Psoas muscle (tissue), 7 donors: ENCODE measurements at regions not wholly inside any gene's neighbourhood (a gene's known extent, or its start where the extent isn't known, plus 50 kb on each side); places are given as distances from the start of the nearest gene placed in this dataset.

Source experiments
- ATAC-seq, 4 donors: fragments of 200-7000 bp; cut with Tn5 transposase; one replicate each; pipeline ENCODE4 v1.9.1; 2020; ENCODE audit warnings: moderate library complexity in 3 of 4, mild to moderate bottlenecking in 2 of 4
- DNase-seq, 2 donors: peaks; one replicate each; pipeline ENCODE4 v3.0.0-alpha.2; 2020
- H3K27ac ChIP-seq: fragments of 200-600 bp; one replicate; pipeline ENCODE4 v1.8.0; 2022
- H3K27me3 ChIP-seq, 3 donors: fragments of 200-600 bp in 1 of 3; one replicate each; pipeline versions ENCODE4 v1.6.1 to v1.8.0; 2013 to 2022; ENCODE audit warnings: low read length in 2 of 3, mild to moderate bottlenecking in 2 of 3, moderate library complexity in 1 of 3; ENCODE audit not compliant: insufficient read depth in 3 of 3
- H3K36me3 ChIP-seq, 2 donors: fragments of 200-600 bp in 1 of 2; one replicate each; pipeline versions ENCODE4 v1.6.1 to v1.8.0; 2013 to 2022; ENCODE audit warnings: low read depth in 1 of 2, mild to moderate bottlenecking in 1 of 2, moderate library complexity in 1 of 2; ENCODE audit not compliant: insufficient read depth in 1 of 2
- H3K4me1 ChIP-seq: fragments of 200-600 bp; one replicate; pipeline ENCODE4 v1.8.0; 2022
- H3K4me3 ChIP-seq: fragments of 200-600 bp; one replicate; pipeline ENCODE4 v1.8.0; 2022; ENCODE audit warnings: mild to moderate bottlenecking
- H3K9me3 ChIP-seq: fragments of 200-600 bp; one replicate; pipeline ENCODE4 v1.8.0; 2022
- CTCF ChIP-seq: fragments of 200-600 bp; IDR thresholded peaks from one replicate; pipeline ENCODE4 v1.8.0; 2022; ENCODE audit warnings: antibody characterized with exemption
- WGBS, 3 donors: extraction: QIAGEN DNeasy Blood & Tissue Kit; methylation state at CpG; one replicate each; pipeline versions ENCODE4 v1.1.6 to v1.1.7; 2013; 5-methylcytosine and 5-hydroxymethylcytosine counted together
- intact Hi-C, 2 donors: fragments of 100-400 bp; cut with DNase I; formaldehyde crosslinking; loops; one replicate each; pipeline versions ENCODE4 v1.11.0 to v1.14.2; 2022
- donor health status: healthy with polysubstance abuse.
- donor health status: DM: no; HTN: no; CAD: no; lungs with moderate emphysema.
- donor health status: Bipolar disorder and iron deficiency.
- donor health status: healthy.
- donor health status: DM: yes; HTN: yes; CAD: no.
- donor health status: DM: no; HTN: no; CAD: no.
- donor health status: DM: yes; HTN: yes; CAD: no.

- 71 to 82% (median 81%) methylated on average over 3 of the region's 3 CpGs for WGBS, 3 donors
- ATAC-seq (no peak), DNase-seq (no peak)
- intact Hi-C loops, result no loop called here
- H3K4me1 ChIP-seq, result no peaks in the 10 kb centered on the region
- TF ChIP-seq CTCF, result no peak
- H3K27ac ChIP-seq, result no peak overlapping the region
- H3K9me3 ChIP-seq, result no peaks in the 10 kb centered on the region
- no peaks in the 10 kb centered on the region for H3K27me3 ChIP-seq
- no peak overlapping the region for H3K4me3 ChIP-seq
- H3K36me3 ChIP-seq, result no peaks in the 10 kb centered on the region
Observed at GRCh38 chr3:18861137-18861536, 287.2 kb upstream of the KCNH8 start.

DNA sequence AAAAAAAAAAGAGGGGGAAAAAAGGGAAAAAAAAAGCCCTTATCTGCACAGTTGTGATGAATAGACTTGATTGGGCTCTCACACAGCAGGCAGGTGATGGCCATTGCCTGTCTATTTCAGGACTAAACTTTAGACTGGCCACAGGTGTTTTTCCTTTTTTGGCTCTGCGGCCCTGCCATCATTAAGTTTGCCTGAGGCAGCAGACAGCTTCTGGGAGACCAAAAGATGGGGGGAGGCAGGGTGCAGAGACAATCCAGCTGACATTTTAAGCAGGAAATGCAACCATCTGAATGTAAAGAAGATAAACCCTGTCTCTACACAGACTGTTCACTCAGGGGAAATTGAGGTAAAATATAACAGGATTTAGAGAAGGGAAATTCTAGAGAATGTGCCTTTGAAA, 295.0 kb upstream of the KCNH8 start:
- TF ChIP-seq CTCF, result no peak
- intact Hi-C loops, result no loop called here
- Histone ChIP-seq H3K4me1 (no peaks in the 10 kb centered on the region), H3K27me3 (no peaks in the 10 kb centered on the region), H3K4me3 (no peak overlapping the region), H3K9me3 (no peaks in the 10 kb centered on the region), H3K27ac (no peak overlapping the region), H3K36me3 (no peaks in the 10 kb centered on the region)
- DNase-seq (no peak), ATAC-seq (no peak)
- 75 to 85% (median 80%) methylated on average over 1 of the region's 1 CpG for WGBS, 3 donors

DNA sequence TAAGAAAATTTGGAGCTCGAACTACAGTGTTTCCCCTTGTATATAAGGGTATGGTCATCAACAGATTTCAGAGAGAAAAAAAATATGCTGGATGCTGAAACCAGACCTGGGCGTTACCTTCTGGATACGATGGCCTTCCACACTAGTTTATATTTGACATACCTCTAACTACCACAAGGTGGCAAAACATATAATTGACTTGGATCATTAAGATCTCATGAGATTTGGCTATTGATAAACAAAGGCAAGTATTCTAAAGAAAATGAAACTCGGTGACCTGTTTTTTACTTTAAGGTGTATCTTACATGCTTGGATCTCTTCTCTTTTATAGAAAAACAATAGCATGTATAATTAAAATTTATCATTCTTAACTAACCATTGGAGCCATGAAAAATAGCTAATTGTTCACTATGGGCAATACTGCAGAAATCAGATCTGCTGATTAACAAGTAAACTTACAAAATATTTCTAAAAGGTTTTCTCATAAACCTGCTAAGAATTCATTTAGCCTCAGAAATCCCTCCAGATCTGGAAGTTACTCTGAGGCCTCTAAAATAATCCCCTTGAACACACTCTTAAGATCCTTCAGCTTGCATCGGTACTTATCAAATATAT, 300.6 kb upstream of the KCNH8 start:
- TF ChIP-seq CTCF, result no peak
- Histone ChIP-seq H3K9me3 (no peaks in the 10 kb centered on the region), H3K27me3 (no peaks in the 10 kb centered on the region), H3K4me1 (no peaks in the 10 kb centered on the region), H3K4me3 (no peak overlapping the region), H3K36me3 (no peaks in the 10 kb centered on the region), H3K27ac (no peak overlapping the region)
- no peak for DNase-seq
- no peak for ATAC-seq
- 55 to 59% (median 58%) methylated on average over 5 of the region's 5 CpGs for WGBS, 3 donors
- intact Hi-C loops, result loop anchor here in 1 of 2 donors (5.0 kb wide), 1 partner anchor 1020 kb away; no protein-coding TSS in a partner anchor

- H3K27me3 ChIP-seq, result no peaks in the 10 kb centered on the region
- no peaks in the 10 kb centered on the region for H3K9me3 ChIP-seq
- no peak for ATAC-seq
- 44 to 48% (median 45%) methylated on average over 1 of the region's 1 CpG for WGBS, 3 donors
- intact Hi-C loops, result no loop called here
- H3K36me3 ChIP-seq, result no peaks in the 10 kb centered on the region
- H3K4me3 ChIP-seq, result no peak overlapping the region
- no peak for DNase-seq
- no peaks in the 10 kb centered on the region for H3K4me1 ChIP-seq
- no peak overlapping the region for H3K27ac ChIP-seq
- no peak for TF ChIP-seq CTCF
Observed at GRCh38 chr3:18843983-18844382, 304.3 kb upstream of the KCNH8 start.

GRCh38 chr3:18843188-18843587, 305.1 kb upstream of the KCNH8 start:
- no peak for TF ChIP-seq CTCF
- Histone ChIP-seq H3K4me3 (no peak overlapping the region), H3K36me3 (no peaks in the 10 kb centered on the region), H3K27me3 (no peaks in the 10 kb centered on the region), H3K4me1 (no peaks in the 10 kb centered on the region), H3K9me3 (no peaks in the 10 kb centered on the region), H3K27ac (no peak overlapping the region)
- ATAC-seq (no peak), DNase-seq (no peak)
- WGBS, 3 donors, result 35 to 46% (median 40%) methylated on average over 3 of the region's 3 CpGs
- intact Hi-C loops, result no loop called here
